IPS-18c (cell line): ENCODE measurements at regions not wholly inside any gene's neighbourhood (a gene's known extent, or its start where the extent isn't known, plus 50 kb on each side); places are given as distances from the start of the nearest gene placed in this dataset.

ENCODE experiments used
- H3K4me3 ChIP-seq: 2 replicates; pipeline ENCODE4 v1.7.0; 2013; ENCODE audit warnings: low read depth, mild to moderate bottlenecking, low read length, moderate library complexity; ENCODE audit not compliant: insufficient read depth
- H3K9me3 ChIP-seq: one replicate; pipeline ENCODE4 v1.6.1; 2013; ENCODE audit warnings: mild to moderate bottlenecking, low read length, moderate library complexity; ENCODE audit not compliant: control insufficient read depth, insufficient read depth

DNA sequence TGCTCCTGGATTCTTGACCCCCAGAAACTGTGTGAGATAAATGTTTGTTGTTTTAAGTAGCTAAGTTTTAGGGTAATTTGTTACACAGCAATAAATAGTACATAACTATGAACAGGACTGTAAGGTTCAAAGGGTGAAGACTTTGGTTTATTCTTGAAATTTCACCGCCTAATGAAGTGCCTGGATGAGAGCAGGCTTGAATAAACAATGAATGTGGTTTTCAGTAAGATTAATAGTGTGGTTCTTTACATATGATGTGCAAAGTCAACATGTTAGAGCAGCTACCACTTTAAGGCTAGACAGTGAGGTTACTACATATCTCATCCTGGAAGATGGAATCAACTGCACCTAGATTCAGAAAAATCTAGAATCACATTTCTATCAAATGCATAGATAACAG is 145.2 kb upstream of the BTG1 start:
- no peak overlapping the region for H3K4me3 ChIP-seq
- H3K9me3 ChIP-seq = no peaks in the 10 kb centered on the region

DNA sequence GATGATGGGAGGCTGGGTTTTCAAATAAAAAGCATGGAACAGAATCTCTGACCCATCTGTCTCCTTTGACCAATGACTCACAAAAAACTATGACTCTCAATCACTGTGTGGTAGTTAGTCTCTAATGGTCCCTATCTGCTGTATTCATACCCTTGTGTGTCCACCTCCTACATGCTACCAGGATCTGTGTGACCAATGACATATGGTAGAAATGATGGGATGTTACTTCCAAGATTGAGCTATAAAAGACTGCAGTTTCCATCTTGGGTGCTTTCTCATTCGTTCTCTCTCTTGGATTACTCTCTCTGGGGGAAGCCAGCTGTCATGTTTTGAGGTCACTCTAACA is 144.7 kb upstream of the BTG1 start:
- H3K9me3 ChIP-seq = no peaks in the 10 kb centered on the region
- no peak overlapping the region for H3K4me3 ChIP-seq

DNA sequence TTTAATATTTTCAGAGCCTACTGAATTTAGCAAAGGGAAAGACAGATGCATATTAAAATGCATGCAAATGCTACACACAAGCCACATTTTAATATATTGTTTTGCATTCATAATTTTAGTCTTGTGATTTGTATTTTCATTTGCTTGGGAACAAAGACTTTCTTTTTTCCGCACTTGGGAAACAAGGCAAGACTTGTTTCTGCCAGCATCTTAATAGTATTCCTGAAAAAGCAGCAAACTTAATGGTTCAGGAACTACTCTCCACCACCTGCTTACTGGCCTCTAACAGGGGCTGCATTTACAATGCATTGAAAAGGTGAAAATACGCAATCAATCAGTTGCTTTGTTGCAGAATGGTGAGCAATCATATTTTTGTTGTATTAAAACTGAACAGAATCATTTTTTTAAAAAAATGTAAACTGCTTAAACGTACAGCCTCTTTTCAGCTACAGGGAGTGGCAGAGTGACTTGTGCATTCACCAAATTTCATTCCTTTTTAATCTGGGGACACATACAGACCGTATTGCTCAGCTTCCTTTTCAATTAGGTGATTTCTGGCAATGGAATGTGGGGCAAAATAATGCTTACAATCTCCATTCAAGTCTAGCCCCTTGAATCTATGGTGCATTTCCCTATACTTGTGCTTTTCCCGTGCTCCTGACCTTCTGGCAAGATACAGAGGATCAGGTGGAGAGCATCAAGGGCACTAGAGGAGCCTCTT is 144.1 kb upstream of the BTG1 start:
- H3K4me3 ChIP-seq = no peak overlapping the region
- no peaks in the 10 kb centered on the region for H3K9me3 ChIP-seq

DNA sequence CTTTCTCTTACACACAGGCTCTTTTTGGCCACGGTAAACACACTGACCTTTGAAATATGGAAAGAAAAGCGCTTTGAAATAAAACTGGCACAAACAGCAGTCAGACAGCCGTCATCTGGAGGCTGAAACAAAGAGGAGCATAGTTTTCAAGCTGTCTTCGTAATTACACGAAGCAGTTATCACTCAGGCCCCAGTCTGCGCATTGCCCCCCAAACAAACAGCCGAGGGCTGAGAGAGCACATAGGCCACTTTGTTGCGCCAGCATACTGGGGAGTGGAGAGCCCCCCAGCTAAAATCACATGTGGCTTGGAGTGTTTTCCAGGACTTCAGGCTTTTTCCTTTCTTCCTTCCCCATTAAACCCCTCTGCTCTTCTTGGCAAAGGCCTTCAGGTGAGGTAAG is 142.9 kb upstream of the BTG1 start:
- H3K4me3 ChIP-seq = no peak overlapping the region
- H3K9me3 ChIP-seq = no peaks in the 10 kb centered on the region

DNA sequence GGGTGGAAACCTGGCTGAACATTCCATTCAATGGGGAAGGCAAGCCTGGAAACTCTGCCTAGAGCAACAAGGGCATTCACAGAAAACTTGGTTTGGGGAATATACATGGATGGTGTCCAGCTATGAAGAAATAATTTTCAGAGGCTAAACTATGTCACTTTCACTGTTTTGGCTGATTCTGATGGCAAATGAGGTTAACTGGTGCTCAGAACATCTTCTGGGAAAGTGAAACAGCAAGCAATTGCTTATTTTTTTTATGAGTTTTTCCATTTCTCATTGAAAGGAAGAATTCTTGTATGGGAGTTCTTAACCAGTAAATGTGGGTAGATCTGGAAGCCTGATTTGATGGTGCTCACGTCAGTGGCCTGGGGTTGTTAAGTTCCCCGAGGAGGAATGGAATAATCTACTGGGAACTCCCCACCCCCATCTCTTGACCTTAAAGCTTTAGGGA is 132.8 kb upstream of the BTG1 start:
- no peak overlapping the region for H3K4me3 ChIP-seq
- no peaks in the 10 kb centered on the region for H3K9me3 ChIP-seq

DNA sequence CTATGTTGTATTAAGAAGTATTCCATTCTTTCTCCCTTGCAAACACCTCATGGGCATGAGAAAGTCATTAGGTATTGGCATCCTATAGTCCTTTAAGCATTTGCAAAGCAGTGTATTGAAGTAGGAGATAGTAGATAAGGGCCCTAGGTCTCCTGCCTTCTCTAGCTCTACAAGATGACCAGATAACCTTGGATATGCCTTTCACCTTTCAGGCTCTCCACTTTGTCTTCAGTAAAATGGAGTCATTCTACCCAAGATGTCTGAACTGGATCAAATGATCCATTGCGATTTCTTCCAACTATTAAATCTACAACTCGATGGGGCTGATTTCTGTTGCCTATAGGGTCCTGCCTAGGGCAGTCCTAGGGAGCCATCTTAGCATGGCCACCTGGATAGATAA is 132.1 kb upstream of the BTG1 start:
- no peaks in the 10 kb centered on the region for H3K9me3 ChIP-seq
- H3K4me3 ChIP-seq = no peak overlapping the region

DNA sequence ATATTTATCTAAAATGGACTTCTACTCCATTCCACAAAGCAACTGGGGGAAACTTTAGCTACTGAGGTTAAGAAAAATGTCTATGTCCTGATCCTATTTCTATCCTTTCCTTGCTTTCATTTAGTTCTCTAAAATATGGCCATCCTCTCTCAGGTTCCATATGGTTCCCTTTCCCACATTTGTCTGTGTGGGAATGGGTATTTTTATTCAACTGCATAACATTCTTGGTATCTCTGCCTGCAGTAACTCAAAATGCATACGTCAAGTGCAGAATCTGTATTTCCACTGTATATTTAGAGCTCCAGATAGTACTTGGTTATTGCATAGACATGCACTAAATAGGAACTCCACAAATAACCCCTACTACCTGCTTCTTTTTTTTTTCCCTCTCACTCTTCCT is 130.6 kb upstream of the BTG1 start:
- Histone ChIP-seq H3K4me3 (no peak overlapping the region), H3K9me3 (no peaks in the 10 kb centered on the region)

DNA sequence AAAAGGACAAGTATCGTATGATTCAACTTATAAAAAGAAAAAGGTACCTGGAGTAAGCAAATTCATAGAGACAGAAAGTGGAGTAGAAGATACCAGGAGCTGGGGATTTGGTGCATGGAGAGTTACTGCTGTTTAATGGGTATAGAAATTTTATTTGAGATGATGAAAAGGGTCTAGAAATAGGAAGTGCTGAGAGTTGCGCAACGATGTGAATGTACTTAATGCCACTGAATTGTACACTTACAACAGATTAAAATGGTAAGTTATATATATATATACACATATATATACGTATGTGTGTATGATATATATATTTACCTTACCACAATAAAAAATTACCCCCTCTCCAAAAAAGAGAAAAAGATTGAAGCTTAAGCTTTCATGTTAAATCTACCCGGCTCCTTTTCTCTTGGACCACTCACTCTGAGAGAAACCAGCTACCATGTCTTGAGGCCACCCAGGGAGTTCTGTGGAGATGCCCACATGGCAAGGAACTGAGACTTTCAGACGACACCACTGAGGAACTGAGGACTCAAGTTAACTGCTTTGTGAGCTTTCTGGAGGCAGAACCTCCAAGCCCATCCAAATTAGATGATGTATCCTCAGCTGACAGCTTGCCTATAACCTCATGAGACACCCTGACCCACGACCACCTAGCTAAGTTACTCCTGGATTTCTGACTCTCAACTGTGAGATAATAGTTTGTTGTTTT is 130.0 kb upstream of the BTG1 start:
- H3K9me3 ChIP-seq = no peaks in the 10 kb centered on the region
- no peak overlapping the region for H3K4me3 ChIP-seq

DNA sequence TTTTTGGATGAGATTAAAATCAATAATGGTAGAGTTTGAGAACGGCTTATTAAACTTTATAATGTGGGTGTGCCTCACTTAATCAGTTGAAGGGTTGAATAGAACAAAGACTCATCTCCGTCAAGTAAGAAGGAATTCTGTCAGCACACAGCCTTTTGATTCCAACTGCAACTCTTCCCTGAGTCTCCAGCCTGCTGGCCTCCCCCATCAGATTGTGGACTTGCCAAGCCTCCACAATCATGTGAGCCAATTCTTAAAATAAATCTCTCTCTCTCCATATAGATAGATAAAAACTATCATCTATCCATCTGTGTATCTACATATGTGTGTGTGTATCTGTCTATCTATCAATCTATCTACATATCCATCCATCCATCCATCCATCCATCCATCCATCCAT is 127.4 kb upstream of the BTG1 start:
- H3K4me3 ChIP-seq = no peak overlapping the region
- H3K9me3 ChIP-seq = no peaks in the 10 kb centered on the region

DNA sequence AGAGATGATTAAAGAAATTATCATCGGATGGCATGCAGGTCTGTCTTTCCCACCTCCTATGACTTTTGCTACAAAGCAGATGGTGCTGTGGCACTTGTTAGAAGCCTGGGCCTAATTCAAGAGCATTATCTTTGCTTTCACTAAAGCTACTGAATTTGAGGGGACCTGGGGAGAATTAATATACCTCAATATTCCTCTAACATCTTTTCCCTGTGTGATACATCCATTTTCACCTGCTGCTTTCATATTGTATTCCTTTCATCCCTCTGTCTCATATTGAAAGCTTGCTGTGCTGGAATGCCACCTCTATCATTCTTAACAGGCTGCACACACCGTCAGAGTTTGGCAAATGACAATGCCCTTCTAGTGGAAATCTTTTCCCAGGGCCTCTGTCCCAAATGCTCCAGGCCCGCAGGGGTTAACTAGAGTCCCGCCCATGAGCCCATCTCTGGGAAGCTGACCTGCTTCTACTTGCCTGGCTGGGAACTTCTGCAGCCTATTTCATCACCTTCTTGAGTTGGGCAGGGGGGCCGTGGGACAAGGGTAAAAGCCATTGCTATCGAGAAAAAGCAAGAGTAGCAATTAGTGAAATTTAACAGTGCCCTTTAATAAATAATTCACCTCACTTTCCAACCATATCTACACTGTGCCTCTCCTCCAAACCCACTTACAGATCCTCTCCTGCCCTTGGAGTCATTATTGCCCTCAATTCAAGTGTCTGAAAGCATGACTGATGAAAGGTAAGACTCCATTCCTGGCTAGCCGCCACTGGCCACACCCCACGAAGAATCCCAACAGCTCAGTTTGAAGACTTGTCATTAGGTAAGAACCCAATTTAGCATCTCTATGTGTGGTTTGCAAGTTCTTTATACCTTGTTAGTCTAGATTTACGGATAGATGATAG is 126.7 kb upstream of the BTG1 start:
- H3K9me3 ChIP-seq = no peaks in the 10 kb centered on the region
- H3K4me3 ChIP-seq = no peak overlapping the region

DNA sequence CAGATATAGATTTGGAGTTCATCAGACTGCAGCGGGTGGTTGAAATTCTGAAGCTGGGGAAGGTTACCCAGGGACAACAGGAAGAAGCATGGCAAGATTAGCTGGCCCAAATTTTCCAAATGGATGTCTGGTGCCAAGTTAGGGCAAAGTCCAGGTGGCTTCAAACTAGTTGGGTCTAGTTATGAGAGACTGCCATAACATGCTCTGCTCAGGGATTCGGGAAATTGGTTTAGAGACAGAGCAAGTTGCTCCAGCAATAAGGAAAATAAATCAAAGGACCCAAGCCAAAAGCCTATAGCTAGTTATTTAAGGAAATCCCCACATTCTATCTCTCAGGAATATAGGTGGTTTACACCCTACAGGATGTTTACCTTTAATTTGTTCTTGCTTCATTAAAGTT is 125.7 kb upstream of the BTG1 start:
- Histone ChIP-seq H3K4me3 (no peak overlapping the region), H3K9me3 (no peaks in the 10 kb centered on the region)

DNA sequence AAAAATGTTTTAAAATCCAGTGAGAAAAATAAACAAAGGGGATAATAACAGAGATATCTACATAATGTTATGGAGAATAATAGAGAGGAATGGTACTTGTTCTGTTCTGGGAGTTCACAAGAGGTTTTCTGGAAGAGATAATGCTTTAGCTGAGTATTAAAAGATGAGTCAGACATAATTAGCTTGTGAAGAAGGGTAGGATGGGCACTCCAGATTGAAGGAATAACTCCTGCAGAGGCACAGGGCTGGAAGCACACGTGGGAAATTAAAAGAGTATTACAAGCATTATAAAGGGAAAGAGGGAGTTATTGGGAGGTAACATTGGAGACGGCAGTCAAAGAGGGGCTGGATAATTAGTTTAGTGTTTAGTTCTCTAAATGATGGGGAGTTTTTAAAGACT is 124.9 kb upstream of the BTG1 start:
- no peak overlapping the region for H3K4me3 ChIP-seq
- no peaks in the 10 kb centered on the region for H3K9me3 ChIP-seq

DNA sequence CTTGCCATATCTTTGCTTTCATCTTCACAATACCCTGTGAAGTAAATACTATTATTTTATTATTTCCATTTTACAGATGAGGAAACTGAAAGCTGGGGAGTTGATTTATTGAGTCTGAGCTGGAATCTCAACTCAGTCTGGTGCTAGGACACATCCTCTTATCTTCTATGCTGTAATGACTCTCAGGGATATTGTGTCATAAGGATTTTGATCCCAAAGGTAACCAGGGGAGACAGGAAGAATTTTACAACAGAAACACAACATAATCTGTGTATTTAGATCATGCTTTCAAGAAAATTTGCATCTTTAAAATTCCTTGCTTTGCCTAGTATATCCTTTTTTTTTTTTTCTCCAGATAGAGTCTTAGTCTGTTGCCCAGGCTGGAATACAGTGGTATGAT is 123.3 kb upstream of the BTG1 start:
- Histone ChIP-seq H3K4me3 (no peak overlapping the region), H3K9me3 (no peaks in the 10 kb centered on the region)

DNA sequence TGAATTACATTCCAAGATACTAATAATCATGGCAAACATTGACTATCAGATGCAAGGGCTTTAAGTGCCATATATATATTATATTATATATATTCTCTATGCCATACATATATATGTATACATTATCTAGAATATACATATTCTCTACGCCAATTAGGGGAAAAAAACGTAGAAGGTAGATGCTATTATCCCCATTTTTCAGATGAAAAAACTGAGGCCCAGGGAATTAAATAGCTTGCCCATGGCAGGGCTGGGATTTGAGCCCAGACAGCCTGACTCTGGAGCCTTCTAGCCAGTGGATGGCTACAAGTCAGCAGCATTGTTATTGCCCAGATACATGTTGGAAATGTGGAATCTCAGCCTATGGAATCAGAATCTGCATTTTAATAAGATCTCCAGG is 116.0 kb upstream of the BTG1 start:
- Histone ChIP-seq H3K4me3 (no peak overlapping the region), H3K9me3 (no peaks in the 10 kb centered on the region)

DNA sequence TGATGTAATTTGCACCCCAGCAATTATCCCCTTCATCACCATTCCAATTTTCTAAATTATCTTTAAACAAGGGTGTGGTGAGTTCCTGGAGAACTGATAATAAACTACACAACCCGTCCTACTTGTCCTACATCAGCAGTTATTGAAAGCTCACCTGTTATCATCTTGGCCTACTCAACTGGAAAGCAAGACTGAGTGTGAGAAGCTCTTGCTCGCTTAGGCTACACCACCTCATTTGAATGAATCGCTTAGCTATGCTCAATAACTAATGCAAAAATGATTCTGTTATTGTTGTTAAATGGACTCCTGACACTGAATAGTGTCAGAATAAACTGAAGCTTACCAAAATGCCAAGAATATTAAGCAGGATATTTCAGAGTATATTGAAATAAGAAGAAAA is 115.4 kb upstream of the BTG1 start:
- no peaks in the 10 kb centered on the region for H3K9me3 ChIP-seq
- no peak overlapping the region for H3K4me3 ChIP-seq

DNA sequence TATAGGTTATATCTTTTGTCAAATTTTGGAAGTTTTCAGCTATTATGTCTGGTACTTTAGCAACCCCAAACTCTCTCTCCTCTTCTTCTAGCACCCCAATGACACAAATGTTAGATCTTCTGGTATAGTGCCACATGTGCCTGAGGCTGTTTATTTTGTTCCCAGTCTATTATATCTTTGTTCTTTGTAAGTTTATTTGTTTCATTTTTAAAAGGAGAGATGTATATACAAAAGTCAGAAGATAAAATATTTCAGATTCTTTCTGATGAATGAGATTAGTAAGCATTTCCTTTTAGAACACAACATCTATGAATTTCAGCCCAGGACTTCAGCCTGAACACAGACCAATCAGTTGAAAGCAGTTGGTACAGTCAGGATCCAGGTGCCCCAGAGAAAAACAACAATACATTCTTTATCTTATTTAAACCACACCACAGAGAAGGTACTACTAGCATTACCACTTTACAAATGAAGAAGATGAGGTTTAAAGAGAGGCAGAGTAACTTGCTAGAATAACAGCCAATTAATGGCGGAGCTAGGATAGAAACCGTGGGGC is 114.1 kb upstream of the BTG1 start:
- Histone ChIP-seq H3K4me3 (no peak overlapping the region), H3K9me3 (no peaks in the 10 kb centered on the region)

DNA sequence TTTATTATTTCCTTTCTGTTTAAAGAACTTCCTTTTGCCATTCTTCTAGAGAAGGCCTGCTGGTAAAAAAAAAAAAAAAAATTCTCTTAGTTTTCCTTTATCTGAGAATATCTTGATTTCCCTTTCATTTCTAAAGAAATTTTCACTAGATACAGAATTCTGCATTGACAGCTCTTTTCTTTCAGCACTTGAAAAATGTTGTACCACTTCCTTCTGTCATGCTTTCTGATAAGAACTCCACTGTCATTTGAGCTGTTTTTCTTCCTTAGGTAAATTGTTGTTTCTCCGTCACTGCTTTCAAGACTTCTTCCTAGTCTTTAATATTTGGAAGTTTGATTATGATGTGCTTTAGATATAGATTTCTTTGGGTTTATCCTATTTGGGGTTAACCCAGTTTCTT is 113.6 kb upstream of the BTG1 start:
- no peaks in the 10 kb centered on the region for H3K9me3 ChIP-seq
- H3K4me3 ChIP-seq = no peak overlapping the region

DNA sequence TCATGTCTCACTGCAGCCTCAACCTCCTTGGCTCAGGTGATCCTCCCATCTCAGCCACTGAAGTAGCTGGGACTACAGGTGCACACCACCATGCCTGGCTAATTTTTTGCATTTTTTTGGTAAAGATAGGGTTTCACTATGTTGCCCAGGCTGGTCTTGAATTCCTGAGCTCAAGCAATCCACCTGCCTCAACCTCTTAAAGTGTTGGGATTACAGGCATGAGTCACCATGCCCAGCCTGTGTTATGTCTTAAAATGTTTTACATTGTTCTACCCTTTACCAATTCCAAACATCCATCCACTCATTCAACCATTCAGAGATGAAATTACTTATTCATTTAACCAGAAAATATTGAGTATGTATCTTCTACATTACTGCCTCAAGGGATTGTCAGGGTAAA is 111.6 kb upstream of the BTG1 start:
- no peaks in the 10 kb centered on the region for H3K9me3 ChIP-seq
- no peak overlapping the region for H3K4me3 ChIP-seq
